Adipocyte (in vitro differentiated cells): ENCODE measurements at regions not wholly inside any gene's neighbourhood (a gene's known extent, or its start where the extent isn't known, plus 50 kb on each side); places are given as distances from the start of the nearest gene placed in this dataset.

Experiments
- DNase-seq: peaks from one replicate; pipeline ENCODE4 v3.0.0-alpha.2; 2015; ENCODE audit warnings: low read depth
- H3K27me3 ChIP-seq: replicated peaks from 2 replicates; pipeline ENCODE4 v1.7.0; 2013; ENCODE audit warnings: mild to moderate bottlenecking, low read length, moderate library complexity; ENCODE audit not compliant: control insufficient read depth, insufficient read depth
- H3K36me3 ChIP-seq: 2 replicates; pipeline ENCODE4 v1.7.0; 2013; ENCODE audit warnings: low read length, mild to moderate bottlenecking, moderate library complexity; ENCODE audit not compliant: control insufficient read depth, insufficient read depth, severe bottlenecking
- H3K4me1 ChIP-seq: 2 replicates; pipeline ENCODE4 v1.7.0; 2013; ENCODE audit warnings: mild to moderate bottlenecking, low read length, moderate library complexity; ENCODE audit not compliant: control insufficient read depth, insufficient read depth
- H3K4me3 ChIP-seq: 2 replicates; pipeline ENCODE4 v1.7.0; 2013; ENCODE audit warnings: mild to moderate bottlenecking, low read length, moderate library complexity
- H3K9ac ChIP-seq: 2 replicates; pipeline ENCODE4 v1.7.0; 2013; ENCODE audit warnings: mild to moderate bottlenecking, low read length, moderate library complexity
- H3K9me3 ChIP-seq: 2 replicates; pipeline ENCODE4 v1.7.0; 2013; ENCODE audit warnings: mild to moderate bottlenecking, low read length, moderate library complexity; ENCODE audit not compliant: control insufficient read depth

- Histone ChIP-seq H3K4me3 (no peak overlapping the region), H3K9me3 (peaks cover 4% of the 10 kb centered on the region), H3K27me3 (no peaks in the 10 kb centered on the region), H3K4me1 (no peaks in the 10 kb centered on the region), H3K36me3 (no peaks in the 10 kb centered on the region), H3K9ac (no peak overlapping the region)
- no peak for DNase-seq
Measured at GRCh38 chr10:2228320-2228901, 491.1 kb upstream of the ADARB2 start.

- H3K27me3 ChIP-seq, result no peaks in the 10 kb centered on the region
- no peaks in the 10 kb centered on the region for H3K4me1 ChIP-seq
- no peaks in the 10 kb centered on the region for H3K36me3 ChIP-seq
- H3K9ac ChIP-seq, result no peak overlapping the region
- H3K4me3 ChIP-seq, result no peak overlapping the region
- DNase-seq, result no peak
- peaks cover 4% of the 10 kb centered on the region for H3K9me3 ChIP-seq
Measured at GRCh38 chr10:2225609-2226008, 488.3 kb upstream of the ADARB2 start.

GRCh38 chr10:2223548-2224320, 486.4 kb upstream of the ADARB2 start:
- DNase-seq, result no peak
- H3K9ac ChIP-seq, result no peak overlapping the region
- H3K4me1 ChIP-seq, result no peaks in the 10 kb centered on the region

GRCh38 chr10:2222631-2223030, 485.3 kb upstream of the ADARB2 start:
- DNase-seq, result no peak
- Histone ChIP-seq H3K36me3 (no peaks in the 10 kb centered on the region), H3K4me3 (no peak overlapping the region), H3K9ac (no peak overlapping the region), H3K9me3 (peaks cover 4% of the 10 kb centered on the region), H3K4me1 (no peaks in the 10 kb centered on the region), H3K27me3 (no peaks in the 10 kb centered on the region)

More at GRCh38 chr10:2223548-2224320, 486.4 kb upstream of the ADARB2 start:
- H3K9me3 ChIP-seq, result peaks cover 4% of the 10 kb centered on the region
- H3K4me3 ChIP-seq, result no peak overlapping the region
- H3K36me3 ChIP-seq, result no peaks in the 10 kb centered on the region
- no peaks in the 10 kb centered on the region for H3K27me3 ChIP-seq

GRCh38 chr10:2214805-2215204, 477.5 kb upstream of the ADARB2 start:
- H3K4me1 ChIP-seq, result no peaks in the 10 kb centered on the region
- no peaks in the 10 kb centered on the region for H3K9me3 ChIP-seq
- H3K27me3 ChIP-seq, result no peaks in the 10 kb centered on the region
- no peak overlapping the region for H3K9ac ChIP-seq
- no peak for DNase-seq
- H3K36me3 ChIP-seq, result no peaks in the 10 kb centered on the region
- H3K4me3 ChIP-seq, result no peak overlapping the region

GRCh38 chr10:2214092-2214491, 476.8 kb upstream of the ADARB2 start:
- Histone ChIP-seq H3K9me3 (no peaks in the 10 kb centered on the region), H3K36me3 (no peaks in the 10 kb centered on the region), H3K4me1 (no peaks in the 10 kb centered on the region), H3K9ac (no peak overlapping the region), H3K27me3 (no peaks in the 10 kb centered on the region), H3K4me3 (no peak overlapping the region)
- DNase-seq, result no peak

GRCh38 chr10:2212244-2212834, 475.0 kb upstream of the ADARB2 start:
- DNase-seq, result no peak
- Histone ChIP-seq H3K9me3 (no peaks in the 10 kb centered on the region), H3K4me1 (no peaks in the 10 kb centered on the region), H3K27me3 (no peaks in the 10 kb centered on the region), H3K36me3 (no peaks in the 10 kb centered on the region), H3K9ac (no peak overlapping the region), H3K4me3 (no peak overlapping the region)

GRCh38 chr10:2210088-2210487, 472.8 kb upstream of the ADARB2 start:
- no peaks in the 10 kb centered on the region for H3K4me1 ChIP-seq
- H3K9ac ChIP-seq, result no peak overlapping the region
- no peak overlapping the region for H3K4me3 ChIP-seq
- H3K27me3 ChIP-seq, result no peaks in the 10 kb centered on the region
- H3K9me3 ChIP-seq, result no peaks in the 10 kb centered on the region
- no peaks in the 10 kb centered on the region for H3K36me3 ChIP-seq
- DNase-seq, result no peak

- H3K4me1 ChIP-seq, result no peaks in the 10 kb centered on the region
- H3K9me3 ChIP-seq, result no peaks in the 10 kb centered on the region
- H3K36me3 ChIP-seq, result no peaks in the 10 kb centered on the region
- H3K27me3 ChIP-seq, result no peaks in the 10 kb centered on the region
- no peak overlapping the region for H3K9ac ChIP-seq
- H3K4me3 ChIP-seq, result no peak overlapping the region
- DNase-seq, result no peak
Measured at GRCh38 chr10:2208106-2208505, 470.8 kb upstream of the ADARB2 start.

- no peak overlapping the region for H3K9ac ChIP-seq
- H3K4me1 ChIP-seq, result no peaks in the 10 kb centered on the region
- no peaks in the 10 kb centered on the region for H3K27me3 ChIP-seq
- H3K4me3 ChIP-seq, result no peak overlapping the region
- no peaks in the 10 kb centered on the region for H3K36me3 ChIP-seq
- DNase-seq, result no peak
- no peaks in the 10 kb centered on the region for H3K9me3 ChIP-seq
Measured at GRCh38 chr10:2207246-2207922, 470.1 kb upstream of the ADARB2 start.

GRCh38 chr10:2205406-2205805, 468.1 kb upstream of the ADARB2 start:
- Histone ChIP-seq H3K4me1 (no peaks in the 10 kb centered on the region), H3K9me3 (no peaks in the 10 kb centered on the region), H3K9ac (no peak overlapping the region), H3K36me3 (no peaks in the 10 kb centered on the region), H3K27me3 (no peaks in the 10 kb centered on the region), H3K4me3 (no peak overlapping the region)
- no peak for DNase-seq
